ENCODE measurements at regions not wholly inside any gene's neighbourhood (a gene's known extent, or its start where the extent isn't known, plus 50 kb on each side); places are given as distances from the start of the nearest gene placed in this dataset.

DNA sequence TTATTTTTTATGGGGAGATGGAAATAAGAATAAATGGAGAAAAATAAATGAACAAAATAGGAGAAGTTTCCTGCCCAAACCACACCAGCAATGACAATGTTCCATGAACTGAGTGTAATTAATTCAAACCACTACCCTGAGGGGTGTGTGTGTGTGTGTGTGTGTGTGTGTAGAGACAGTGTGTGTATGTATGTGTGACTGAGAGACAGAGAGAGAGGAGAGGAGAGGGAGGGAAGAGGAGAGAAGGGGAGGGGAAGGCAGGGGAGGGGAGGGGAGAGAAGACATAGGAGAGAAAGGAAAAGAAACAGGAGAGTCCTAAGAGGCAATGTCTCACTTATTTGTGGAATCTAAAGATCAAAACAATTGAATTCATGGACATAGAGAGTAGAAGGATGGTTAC is 65.0 kb upstream of the POU2AF1 start:
- DNase-seq, result no peak

DNA sequence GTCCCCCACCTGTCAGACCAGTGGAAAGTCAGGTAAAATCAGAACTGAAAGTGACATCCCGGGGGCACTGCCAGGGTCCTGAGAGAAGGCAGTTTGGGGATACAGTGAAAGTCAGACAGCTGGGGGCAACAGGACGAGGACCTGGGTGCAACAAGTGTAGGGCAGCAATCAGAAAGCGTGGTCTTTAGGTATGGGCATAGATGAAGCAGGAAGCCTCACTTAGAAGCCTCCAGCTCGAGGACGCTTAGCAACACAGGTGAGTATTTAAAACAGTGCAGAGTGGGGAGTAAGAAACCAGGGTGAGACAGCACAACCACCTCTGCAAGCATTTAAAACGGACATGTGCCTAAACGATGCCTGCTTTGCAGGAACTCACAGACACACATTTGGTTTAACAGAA is 64.6 kb upstream of the POU2AF1 start:
- DNase-seq, result no peak

DNA sequence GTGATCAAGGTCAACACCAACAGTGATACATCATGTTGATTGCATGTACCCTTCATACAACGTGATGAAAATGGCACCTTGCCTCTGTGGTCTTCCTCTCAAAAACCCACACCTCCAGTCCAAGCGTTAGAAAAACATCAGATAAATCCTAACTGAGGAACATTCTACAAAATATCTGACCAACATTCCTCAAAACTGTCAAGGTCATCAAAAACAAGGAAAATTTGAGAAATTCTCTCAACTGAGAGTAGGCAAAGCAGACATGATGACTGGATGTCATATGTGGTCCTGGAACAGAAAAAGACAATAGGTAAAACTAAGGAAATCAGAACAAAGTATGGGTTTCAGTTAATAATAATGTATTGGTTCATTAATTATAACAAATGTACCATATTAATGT is 64.0 kb upstream of the POU2AF1 start:
- DNase-seq, result no peak

GRCh38 chr11:111441443-111441842 is 62.4 kb upstream of the POU2AF1 start:
- DNase-seq, result peak; percentile 65

- DNase-seq, result no peak
Observed at GRCh38 chr11:111440416-111441205, 61.5 kb upstream of the POU2AF1 start.

DNA sequence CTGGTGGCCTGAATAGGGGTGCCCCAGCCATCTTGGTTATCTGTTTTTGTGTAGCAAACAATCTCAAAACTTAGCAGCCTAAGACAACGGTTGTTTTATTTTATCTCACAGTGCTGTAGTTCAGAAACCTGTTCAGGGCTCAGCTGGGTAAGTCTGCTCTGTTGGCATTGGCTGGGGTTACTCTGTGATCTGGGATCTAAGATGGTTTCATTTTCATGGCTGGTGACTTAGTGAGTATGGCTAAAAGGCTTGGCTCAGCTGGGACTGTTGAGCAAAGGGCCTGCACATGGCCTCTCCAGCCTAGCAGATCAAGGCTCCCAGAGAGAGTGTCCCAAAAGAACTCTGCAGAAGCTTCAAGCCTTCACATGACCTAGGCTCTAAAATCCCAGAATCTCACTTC is 60.8 kb upstream of the POU2AF1 start:
- DNase-seq, result no peak

DNA sequence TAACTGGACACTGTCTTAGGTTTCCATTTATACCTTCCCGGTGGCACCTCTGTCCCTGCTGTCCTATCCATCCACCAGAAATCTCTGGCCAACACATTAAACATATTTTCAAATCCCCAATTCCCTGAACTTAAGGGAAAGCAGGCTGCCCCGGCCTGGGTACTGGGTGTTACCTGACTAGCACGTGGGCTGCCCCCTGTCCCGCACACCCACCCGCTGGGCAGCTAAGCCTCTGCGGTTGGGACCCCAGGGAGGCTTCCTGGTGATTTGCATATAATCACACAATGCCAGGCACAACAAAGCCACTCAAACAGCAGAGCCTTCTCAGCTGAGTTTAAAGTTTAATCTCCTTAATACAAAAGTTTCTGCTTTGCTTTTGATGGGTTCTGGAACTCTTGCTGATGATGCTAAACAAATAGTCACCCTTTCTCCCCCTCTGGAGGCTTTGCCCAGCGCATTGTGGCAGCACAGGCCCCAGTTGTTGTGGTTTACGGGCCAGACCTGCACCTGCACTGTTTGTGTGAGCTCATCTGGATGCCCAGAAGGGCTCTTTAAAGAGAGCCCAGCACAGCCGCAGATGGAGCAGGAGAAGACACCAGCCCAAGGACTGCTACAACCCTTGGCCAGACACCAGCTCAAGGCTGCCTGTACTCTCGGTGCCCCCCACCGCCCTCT is 59.9 kb upstream of the POU2AF1 start:
- DNase-seq, result no peak

DNA sequence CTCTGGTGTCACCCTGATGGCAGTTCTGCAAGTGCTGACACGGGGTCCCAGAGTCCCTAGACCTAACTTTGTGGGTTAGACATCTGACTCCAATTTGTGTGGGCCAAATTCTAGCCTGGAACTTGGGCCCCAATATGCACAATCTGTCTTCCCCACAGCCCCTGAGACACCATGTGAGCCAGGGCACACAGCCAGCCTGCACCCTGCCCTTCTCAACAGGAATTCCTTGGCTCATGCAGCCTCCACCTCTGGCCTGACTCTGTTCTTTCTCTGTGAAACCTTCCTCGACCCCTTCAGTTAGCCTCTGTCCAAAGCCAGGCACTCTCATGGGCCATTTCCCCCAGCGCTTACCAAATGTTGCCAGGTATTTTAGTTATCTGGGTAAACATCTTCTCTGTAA is 59.1 kb upstream of the POU2AF1 start:
- DNase-seq, result no peak

- no peak for DNase-seq
Observed at GRCh38 chr11:111435046-111435698, 56.1 kb upstream of the POU2AF1 start.

DNA sequence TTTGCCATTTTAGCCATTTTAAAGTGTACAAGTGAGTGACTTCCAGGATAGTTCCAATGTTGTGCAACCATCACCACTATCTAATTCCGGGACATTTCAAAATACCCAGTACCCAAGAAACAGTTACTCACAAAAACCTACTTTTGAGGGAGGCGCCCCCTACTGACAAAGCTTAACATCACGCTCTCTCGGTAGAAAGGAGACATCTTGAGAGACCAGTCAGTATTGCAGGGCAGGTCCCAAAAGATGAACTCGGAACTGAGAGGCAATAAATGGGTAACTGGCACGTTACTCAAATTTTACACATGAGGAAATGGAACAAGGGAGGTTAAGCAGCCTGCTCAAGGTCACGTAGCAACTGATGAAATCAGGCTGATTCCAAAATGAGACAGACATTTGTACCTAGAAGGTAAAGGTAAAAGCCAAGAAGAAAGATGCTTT is 50.0 kb upstream of the POU2AF1 start:
- DNase-seq, result no peak
